ENCODE measurements at regions not wholly inside any gene's neighbourhood (a gene's known extent, or its start where the extent isn't known, plus 50 kb on each side); places are given as distances from the start of the nearest gene placed in this dataset.

DNA sequence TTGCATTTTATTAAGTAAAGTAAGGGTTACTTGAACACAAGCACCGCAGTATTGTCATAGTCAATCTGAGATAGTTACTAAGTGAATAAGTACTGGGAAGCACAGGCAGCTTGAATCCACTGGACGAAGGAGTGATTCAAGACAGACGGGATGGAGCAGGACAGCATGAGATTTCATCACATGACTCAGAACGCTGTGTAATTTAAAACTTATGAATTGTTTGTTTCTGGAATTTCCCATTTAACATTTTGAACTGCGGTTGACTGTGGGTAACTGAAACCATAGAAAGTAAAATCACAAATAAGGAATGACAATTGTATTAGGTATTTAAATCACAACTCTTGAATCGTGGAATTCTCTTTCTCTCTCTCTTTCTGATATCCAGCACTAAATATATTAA lies 1630.4 kb upstream of the SEL1L start:
- no peak overlapping the region for H3K4me3 ChIP-seq (ENCODE audit: low read depth, low read length)
- FAIRE-seq (no peak), DNase-seq (ENCODE audit: low read depth) (peak; percentile 97)
- no peaks in the 10 kb centered on the region for H3K36me3 ChIP-seq (ENCODE audit: control insufficient read depth, insufficient read depth, low read length)
- H3K27me3 ChIP-seq (ENCODE audit: control insufficient read depth, insufficient read depth, low read length): no peaks in the 10 kb centered on the region
- TF ChIP-seq, protein P1, sequence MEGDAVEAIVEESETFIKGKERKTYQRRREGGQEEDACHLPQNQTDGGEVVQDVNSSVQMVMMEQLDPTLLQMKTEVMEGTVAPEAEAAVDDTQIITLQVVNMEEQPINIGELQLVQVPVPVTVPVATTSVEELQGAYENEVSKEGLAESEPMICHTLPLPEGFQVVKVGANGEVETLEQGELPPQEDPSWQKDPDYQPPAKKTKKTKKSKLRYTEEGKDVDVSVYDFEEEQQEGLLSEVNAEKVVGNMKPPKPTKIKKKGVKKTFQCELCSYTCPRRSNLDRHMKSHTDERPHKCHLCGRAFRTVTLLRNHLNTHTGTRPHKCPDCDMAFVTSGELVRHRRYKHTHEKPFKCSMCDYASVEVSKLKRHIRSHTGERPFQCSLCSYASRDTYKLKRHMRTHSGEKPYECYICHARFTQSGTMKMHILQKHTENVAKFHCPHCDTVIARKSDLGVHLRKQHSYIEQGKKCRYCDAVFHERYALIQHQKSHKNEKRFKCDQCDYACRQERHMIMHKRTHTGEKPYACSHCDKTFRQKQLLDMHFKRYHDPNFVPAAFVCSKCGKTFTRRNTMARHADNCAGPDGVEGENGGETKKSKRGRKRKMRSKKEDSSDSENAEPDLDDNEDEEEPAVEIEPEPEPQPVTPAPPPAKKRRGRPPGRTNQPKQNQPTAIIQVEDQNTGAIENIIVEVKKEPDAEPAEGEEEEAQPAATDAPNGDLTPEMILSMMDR (IDR thresholded peaks at IDR 0.05; ENCODE audit: insufficient read depth, low read length, severe bottlenecking): no peak

GRCh38 chr14:83164591-83164990 lies 1630.9 kb upstream of the SEL1L start:
- Histone ChIP-seq H3K4me3 (ENCODE audit: low read depth, low read length) (no peak overlapping the region), H3K36me3 (ENCODE audit: control insufficient read depth, insufficient read depth, low read length) (no peaks in the 10 kb centered on the region), H3K27me3 (ENCODE audit: control insufficient read depth, insufficient read depth, low read length) (no peaks in the 10 kb centered on the region)
- TF ChIP-seq, protein P1 (IDR thresholded peaks at IDR 0.05; ENCODE audit: insufficient read depth, low read length, severe bottlenecking): no peak
- FAIRE-seq: no peak
- no peak for DNase-seq (ENCODE audit: low read depth)

GRCh38 chr14:83170165-83170564 lies 1636.5 kb upstream of the SEL1L start:
- Histone ChIP-seq H3K27me3 (ENCODE audit: control insufficient read depth, insufficient read depth, low read length) (no peaks in the 10 kb centered on the region), H3K4me3 (ENCODE audit: low read depth, low read length) (no peak overlapping the region), H3K36me3 (ENCODE audit: control insufficient read depth, insufficient read depth, low read length) (no peaks in the 10 kb centered on the region)
- DNase-seq (ENCODE audit: low read depth) (peak; percentile 81), FAIRE-seq (no peak)
- TF ChIP-seq, protein P1 (IDR thresholded peaks at IDR 0.05; ENCODE audit: insufficient read depth, low read length, severe bottlenecking): no peak

DNA sequence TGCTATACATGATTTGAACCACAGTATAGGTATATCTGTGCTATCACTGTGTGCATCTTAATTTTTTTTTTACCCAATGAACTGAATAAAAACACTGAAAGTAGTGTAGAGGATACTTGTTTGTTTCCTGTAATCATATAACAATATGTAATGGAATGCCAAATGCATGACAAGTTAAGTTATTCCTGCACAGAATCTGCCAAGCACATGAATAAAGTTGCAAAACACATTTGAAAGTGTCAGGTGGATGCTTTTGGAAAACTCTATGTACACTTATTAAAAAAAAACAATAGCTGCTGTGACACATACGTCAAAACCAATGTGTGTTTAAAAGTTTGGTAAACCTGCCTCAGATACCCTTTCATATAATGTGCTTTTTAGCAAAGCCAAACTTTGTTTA lies 1638.1 kb upstream of the SEL1L start:
- TF ChIP-seq, protein P1 (IDR thresholded peaks at IDR 0.05; ENCODE audit: insufficient read depth, low read length, severe bottlenecking): no peak
- DNase-seq (ENCODE audit: low read depth) (peak; percentile 58), FAIRE-seq (no peak)
- Histone ChIP-seq H3K36me3 (ENCODE audit: control insufficient read depth, insufficient read depth, low read length) (no peaks in the 10 kb centered on the region), H3K4me3 (ENCODE audit: low read depth, low read length) (no peak overlapping the region), H3K27me3 (ENCODE audit: control insufficient read depth, insufficient read depth, low read length) (no peaks in the 10 kb centered on the region)

GRCh38 chr14:83172363-83172762 lies 1638.7 kb upstream of the SEL1L start:
- no peak for FAIRE-seq
- peak; percentile 47 for DNase-seq (ENCODE audit: low read depth)
- H3K4me3 ChIP-seq (ENCODE audit: low read depth, low read length): no peak overlapping the region
- no peaks in the 10 kb centered on the region for H3K27me3 ChIP-seq (ENCODE audit: control insufficient read depth, insufficient read depth, low read length)
- TF ChIP-seq, protein P1 (IDR thresholded peaks at IDR 0.05; ENCODE audit: insufficient read depth, low read length, severe bottlenecking): no peak
- no peaks in the 10 kb centered on the region for H3K36me3 ChIP-seq (ENCODE audit: control insufficient read depth, insufficient read depth, low read length)

DNA sequence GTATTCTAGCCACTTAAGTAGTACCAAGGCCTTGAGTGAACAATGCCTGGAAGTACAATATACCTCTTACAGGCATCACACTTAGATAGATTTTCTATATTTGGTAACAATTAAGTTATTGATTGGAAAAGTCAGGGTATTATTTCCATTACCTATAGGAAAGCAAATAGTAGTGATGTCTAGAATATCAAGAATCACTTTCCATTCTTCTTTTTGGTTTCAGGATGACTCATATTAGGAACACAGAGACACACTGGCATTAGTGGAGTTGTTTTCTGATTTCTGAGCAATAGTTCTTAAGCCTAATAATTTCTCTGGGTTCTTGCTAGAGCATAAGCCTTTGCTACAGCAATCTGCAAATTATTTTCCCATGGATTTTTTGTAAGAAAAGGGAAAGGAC lies 1640.0 kb upstream of the SEL1L start:
- no peak for FAIRE-seq
- H3K27me3 ChIP-seq (ENCODE audit: control insufficient read depth, insufficient read depth, low read length): no peaks in the 10 kb centered on the region

More for the DNA sequence above, 1640.0 kb upstream of the SEL1L start:
- Histone ChIP-seq H3K4me3 (ENCODE audit: low read depth, low read length) (no peak overlapping the region), H3K36me3 (ENCODE audit: control insufficient read depth, insufficient read depth, low read length) (no peaks in the 10 kb centered on the region)
- TF ChIP-seq, protein P1 (IDR thresholded peaks at IDR 0.05; ENCODE audit: insufficient read depth, low read length, severe bottlenecking): no peak
- DNase-seq (ENCODE audit: low read depth): peak; percentile 33
